Spleen (tissue), 11 donors: ENCODE measurements at regions not wholly inside any gene's neighbourhood (a gene's known extent, or its start where the extent isn't known, plus 50 kb on each side); places are given as distances from the start of the nearest gene placed in this dataset.

Source experiments
- DNase-seq: peaks from one replicate; pipeline ENCODE4 v3.0.0-alpha.2; 2020
- H3K27ac ChIP-seq, 8 donors: fragments of 200-600 bp; sonication (generic) in 7 of 8; 1 replicate in 4 of 8; 2 replicates in 4 of 8; pipeline versions ENCODE4 v1.5.0 to v1.8.0; 2016 to 2021; ENCODE audit warnings: inconsistent platforms in 4 of 8, mild to moderate bottlenecking in 4 of 8, moderate library complexity in 1 of 8
- H3K27me3 ChIP-seq, 7 donors: fragments of 200-600 bp; sonication (generic) in 6 of 7; replicated peaks in 1 of 7; 1 replicate in 4 of 7; 2 replicates in 3 of 7; pipeline versions ENCODE4 v1.5.0 to v1.8.0; 2016 to 2021; ENCODE audit warnings: inconsistent platforms in 3 of 7, mild to moderate bottlenecking in 1 of 7
- H3K36me3 ChIP-seq, 6 donors: fragments of 200-600 bp; sonication (generic) in 5 of 6; 1 replicate in 4 of 6; 2 replicates in 2 of 6; pipeline versions ENCODE4 v1.5.0 to v1.8.0; 2016 to 2021; ENCODE audit warnings: inconsistent platforms in 2 of 6
- H3K4me1 ChIP-seq, 6 donors: fragments of 200-600 bp; sonication (generic) in 5 of 6; 1 replicate in 3 of 6; 2 replicates in 3 of 6; pipeline versions ENCODE4 v1.5.0 to v1.8.0; 2016 to 2021; ENCODE audit warnings: inconsistent platforms in 3 of 6
- H3K4me3 ChIP-seq, 8 donors: fragments of 200-600 bp; sonication (generic) in 7 of 8; 1 replicate in 4 of 8; 2 replicates in 4 of 8; pipeline versions ENCODE4 v1.5.0 to v1.8.0; 2016 to 2021; ENCODE audit warnings: inconsistent platforms in 4 of 8, mild to moderate bottlenecking in 4 of 8, moderate library complexity in 2 of 8
- H3K9me3 ChIP-seq, 8 donors: fragments of 200-600 bp; sonication (generic) in 7 of 8; 1 replicate in 4 of 8; 2 replicates in 4 of 8; pipeline versions ENCODE4 v1.5.0 to v1.8.0; 2016 to 2021; ENCODE audit warnings: inconsistent platforms in 4 of 8
- POLR2A ChIP-seq, 3 donors: fragments of 450-650 bp; IDR thresholded peaks; one replicate each; pipeline ENCODE4 v1.5.1; 2017; ENCODE audit warnings: antibody characterized with exemption in 3 of 3, mild to moderate bottlenecking in 1 of 3
- POLR2AphosphoS5 ChIP-seq, 3 donors: sonication (generic); formaldehyde crosslinking; IDR thresholded peaks; one replicate each; pipeline ENCODE4 v1.5.1; 2017; ENCODE audit warnings: antibody characterized with exemption in 3 of 3
- WGBS, 5 donors: extraction: QIAGEN DNeasy Blood & Tissue Kit in 3 of 5; methylation state at CpG; one replicate each; pipeline versions ENCODE4 v1.1.5 to v1.1.7; 2013 to 2018; 5-methylcytosine and 5-hydroxymethylcytosine counted together
- intact Hi-C: fragments of 100-400 bp; cut with DNase I; formaldehyde crosslinking; loops from one replicate; pipeline ENCODE4 v1.15.0; 2023; ENCODE audit warnings: low total_unique reads
- TF ChIP-seq, protein P1 (sequence below), 11 experiments: fragments of 200-600 bp in 7 of 11; fragments of 450-650 bp in 4 of 11; sonication (generic) in 4 of 11; IDR thresholded peaks in 8 of 11; conservative IDR thresholded peaks in 3 of 11; 1 replicate in 7 of 11; 2 replicates in 4 of 11; pipeline versions ENCODE4 v1.4.0 to v1.8.0; 2016 to 2021; ENCODE audit warnings: antibody characterized with exemption in 11 of 11, inconsistent platforms in 4 of 11, mild to moderate bottlenecking in 1 of 11
- donor health status: healthy with polysubstance abuse.
- donor health status: DM: no; HTN: no; CAD: no; lungs with moderate emphysema.
- donor health status: DM: no; HTN: no; CAD: no.
- donor health status: Bipolar disorder and iron deficiency.
- donor health status: healthy.
- donor health status: DM: no; HTN: no; CAD: no.
- donor health status: DM: yes; HTN: yes; CAD: no.

DNA sequence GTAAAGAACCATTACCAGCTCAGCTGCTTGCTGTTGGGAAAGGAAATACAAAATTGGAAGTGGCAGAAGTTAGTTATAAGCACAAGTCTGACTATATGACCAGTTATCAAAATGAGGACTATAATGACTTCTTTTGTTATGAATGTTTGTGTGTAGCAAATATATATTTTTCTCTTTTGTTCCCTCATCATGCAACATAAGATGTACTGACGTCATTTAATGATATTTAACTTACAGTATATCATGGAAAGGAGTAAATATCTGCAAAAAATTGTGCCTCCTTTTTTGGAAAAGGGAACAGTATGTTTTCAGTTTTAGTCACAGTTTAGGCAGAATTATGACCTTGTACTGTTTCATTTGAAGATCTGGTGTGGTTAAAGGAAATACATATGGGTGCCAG lies 356.3 kb upstream of the SLITRK5 start:
- no peak overlapping the region for H3K4me3 ChIP-seq
- peaks cover 0 to 7% (median 0%) of the 10 kb centered on the region in 8 donors for H3K9me3 ChIP-seq
- intact Hi-C loops = no loop called here
- DNase-seq = no peak
- no peaks in the 10 kb centered on the region for H3K4me1 ChIP-seq
- H3K36me3 ChIP-seq = no peaks in the 10 kb centered on the region
- H3K27me3 ChIP-seq = no peaks in the 10 kb centered on the region
- no peak overlapping the region for H3K27ac ChIP-seq
- TF ChIP-seq, protein P1, sequence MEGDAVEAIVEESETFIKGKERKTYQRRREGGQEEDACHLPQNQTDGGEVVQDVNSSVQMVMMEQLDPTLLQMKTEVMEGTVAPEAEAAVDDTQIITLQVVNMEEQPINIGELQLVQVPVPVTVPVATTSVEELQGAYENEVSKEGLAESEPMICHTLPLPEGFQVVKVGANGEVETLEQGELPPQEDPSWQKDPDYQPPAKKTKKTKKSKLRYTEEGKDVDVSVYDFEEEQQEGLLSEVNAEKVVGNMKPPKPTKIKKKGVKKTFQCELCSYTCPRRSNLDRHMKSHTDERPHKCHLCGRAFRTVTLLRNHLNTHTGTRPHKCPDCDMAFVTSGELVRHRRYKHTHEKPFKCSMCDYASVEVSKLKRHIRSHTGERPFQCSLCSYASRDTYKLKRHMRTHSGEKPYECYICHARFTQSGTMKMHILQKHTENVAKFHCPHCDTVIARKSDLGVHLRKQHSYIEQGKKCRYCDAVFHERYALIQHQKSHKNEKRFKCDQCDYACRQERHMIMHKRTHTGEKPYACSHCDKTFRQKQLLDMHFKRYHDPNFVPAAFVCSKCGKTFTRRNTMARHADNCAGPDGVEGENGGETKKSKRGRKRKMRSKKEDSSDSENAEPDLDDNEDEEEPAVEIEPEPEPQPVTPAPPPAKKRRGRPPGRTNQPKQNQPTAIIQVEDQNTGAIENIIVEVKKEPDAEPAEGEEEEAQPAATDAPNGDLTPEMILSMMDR (IDR thresholded peaks at IDR 0.05 in 8 of 11, conservative IDR thresholded peaks at IDR 0.05 in 3 of 11) = no peak
- no peak for TF ChIP-seq POLR2A (IDR thresholded peaks at IDR 0.05)
- no peak for TF ChIP-seq POLR2AphosphoS5 (IDR thresholded peaks at IDR 0.05)
- WGBS, 5 donors = 51 to 74% (median 63%) methylated on average over 1 of the region's 1 CpG

- TF ChIP-seq POLR2A (IDR thresholded peaks at IDR 0.05) (no peak), POLR2AphosphoS5 (IDR thresholded peaks at IDR 0.05) (no peak)
- TF ChIP-seq, protein P1 (IDR thresholded peaks at IDR 0.05 in 8 of 11, conservative IDR thresholded peaks at IDR 0.05 in 3 of 11) = no peak
- H3K4me1 ChIP-seq = no peaks in the 10 kb centered on the region
- 66 to 88% (median 80%) methylated on average over 3 of the region's 3 CpGs for WGBS, 5 donors
- H3K27me3 ChIP-seq = no peaks in the 10 kb centered on the region
- H3K4me3 ChIP-seq = no peak overlapping the region
- no peaks in the 10 kb centered on the region for H3K36me3 ChIP-seq
- no peak for DNase-seq
- no peak overlapping the region for H3K27ac ChIP-seq
- H3K9me3 ChIP-seq = peaks cover 0 to 5% (median 0%) of the 10 kb centered on the region in 8 donors
- intact Hi-C loops = no loop called here
These were observed 348.8 kb upstream of the SLITRK5 start for GRCh38 chr13:87322386-87322785.

GRCh38 chr13:87324558-87324957 lies 346.6 kb upstream of the SLITRK5 start:
- Histone ChIP-seq H3K4me3 (no peak overlapping the region), H3K27ac (no peak overlapping the region), H3K4me1 (no peaks in the 10 kb centered on the region), H3K36me3 (no peaks in the 10 kb centered on the region), H3K27me3 (no peaks in the 10 kb centered on the region), H3K9me3 (peaks cover 0 to 5% (median 0%) of the 10 kb centered on the region in 8 donors)
- TF ChIP-seq, protein P1 (IDR thresholded peaks at IDR 0.05 in 8 of 11, conservative IDR thresholded peaks at IDR 0.05 in 3 of 11) = no peak
- TF ChIP-seq POLR2AphosphoS5 (IDR thresholded peaks at IDR 0.05) (no peak), POLR2A (IDR thresholded peaks at IDR 0.05) (no peak)
- no peak for DNase-seq
- WGBS, 5 donors = 76 to 94% (median 77%) methylated on average over 3 of the region's 3 CpGs
- intact Hi-C loops = no loop called here

GRCh38 chr13:87331178-87331577 lies 340.0 kb upstream of the SLITRK5 start:
- no peaks in the 10 kb centered on the region for H3K36me3 ChIP-seq
- 56 to 73% (median 62%) methylated on average over 3 of the region's 3 CpGs for WGBS, 5 donors
- no peaks in the 10 kb centered on the region for H3K27me3 ChIP-seq
- H3K4me1 ChIP-seq = no peaks in the 10 kb centered on the region
- H3K9me3 ChIP-seq = peaks cover 0 to 24% (median 6%) of the 10 kb centered on the region in 8 donors
- TF ChIP-seq POLR2AphosphoS5 (IDR thresholded peaks at IDR 0.05) (no peak), POLR2A (IDR thresholded peaks at IDR 0.05) (no peak)
- TF ChIP-seq, protein P1 (IDR thresholded peaks at IDR 0.05 in 8 of 11, conservative IDR thresholded peaks at IDR 0.05 in 3 of 11) = no peak
- no peak overlapping the region for H3K4me3 ChIP-seq
- DNase-seq = no peak
- no peak overlapping the region for H3K27ac ChIP-seq
- intact Hi-C loops = no loop called here
